Liver (tissue), 8 donors: ENCODE measurements at regions not wholly inside any gene's neighbourhood (a gene's known extent, or its start where the extent isn't known, plus 50 kb on each side); places are given as distances from the start of the nearest gene placed in this dataset.
A peak's percentile ranks its signal among the peaks of the same experiment; 100 is the strongest.

Source experiments
- DNase-seq: peaks from one replicate; pipeline ENCODE4 v3.0.0-alpha.2; 2017; ENCODE audit warnings: low spot score
- H3K27ac ChIP-seq, 2 donors: one replicate each; pipeline ENCODE4 v1.7.0; 2013; ENCODE audit warnings: inconsistent platforms in 2 of 2, low read length in 2 of 2, control low read depth in 1 of 2, low read depth in 1 of 2, mild to moderate bottlenecking in 1 of 2
- H3K27me3 ChIP-seq, 4 donors: one replicate each; pipeline versions ENCODE4 v1.6.1 to v1.7.0; 2013; ENCODE audit warnings: low read length in 3 of 4, inconsistent platforms in 1 of 4, mild to moderate bottlenecking in 1 of 4, moderate library complexity in 1 of 4; ENCODE audit not compliant: control insufficient read depth in 4 of 4, insufficient read depth in 4 of 4
- H3K36me3 ChIP-seq, 4 donors: one replicate each; pipeline versions ENCODE4 v1.6.1 to v1.7.0; 2013; ENCODE audit warnings: low read length in 3 of 4, mild to moderate bottlenecking in 3 of 4, low read depth in 1 of 4, moderate library complexity in 1 of 4; ENCODE audit not compliant: control insufficient read depth in 4 of 4, insufficient read depth in 3 of 4
- H3K4me1 ChIP-seq, 4 donors: one replicate each; pipeline versions ENCODE4 v1.6.1 to v1.7.0; 2013; ENCODE audit warnings: low read length in 3 of 4, mild to moderate bottlenecking in 3 of 4, moderate library complexity in 1 of 4; ENCODE audit not compliant: control insufficient read depth in 4 of 4, insufficient read depth in 4 of 4
- H3K4me3 ChIP-seq, 3 donors: one replicate each; pipeline versions ENCODE4 v1.6.1 to v1.7.0; 2013; ENCODE audit warnings: low read length in 3 of 3, control low read depth in 1 of 3, low read depth in 1 of 3, mild to moderate bottlenecking in 1 of 3
- H3K9ac ChIP-seq, 2 donors: one replicate each; pipeline ENCODE4 v1.7.0; 2013; ENCODE audit warnings: low read length in 2 of 2, mild to moderate bottlenecking in 2 of 2, moderate library complexity in 2 of 2, control low read depth in 1 of 2, low read depth in 1 of 2
- H3K9me3 ChIP-seq, 4 donors: one replicate each; pipeline versions ENCODE4 v1.6.1 to v1.7.0; 2013; ENCODE audit warnings: low read length in 3 of 4; ENCODE audit not compliant: control insufficient read depth in 4 of 4
- EGR1 ChIP-seq, 2 donors: IDR thresholded peaks; 2 replicates each; pipeline ENCODE4 v1.6.1; 2016 to 2018; ENCODE audit warnings: antibody characterized with exemption in 2 of 2, low read depth in 2 of 2
- FOXA2 ChIP-seq: IDR thresholded peaks from 2 replicates; pipeline ENCODE4 v1.6.1; 2016; ENCODE audit warnings: antibody characterized with exemption
- GABPA ChIP-seq, 2 donors: IDR thresholded peaks in 1 of 2; conservative IDR thresholded peaks in 1 of 2; 2 replicates each; pipeline ENCODE4 v1.6.1; 2016; ENCODE audit warnings: antibody characterized with exemption in 2 of 2, mild to moderate bottlenecking in 1 of 2, moderate library complexity in 1 of 2
- HNF4A ChIP-seq, 2 donors: conservative IDR thresholded peaks; 2 replicates each; pipeline ENCODE4 v1.6.1; 2016; ENCODE audit warnings: antibody characterized with exemption in 2 of 2, mild to moderate bottlenecking in 2 of 2
- HNF4G ChIP-seq: IDR thresholded peaks from 2 replicates; pipeline ENCODE4 v1.6.1; 2016; ENCODE audit warnings: antibody characterized with exemption
- NR2F2 ChIP-seq: IDR thresholded peaks from 2 replicates; pipeline ENCODE4 v1.6.1; 2016; ENCODE audit warnings: antibody characterized with exemption
- TAF1 ChIP-seq: conservative IDR thresholded peaks from 2 replicates; pipeline ENCODE4 v1.6.1; 2016; ENCODE audit warnings: antibody characterized with exemption, mild to moderate bottlenecking
- YY1 ChIP-seq: IDR thresholded peaks from 2 replicates; pipeline ENCODE4 v1.6.1; 2016; ENCODE audit warnings: antibody characterized with exemption, mild to moderate bottlenecking
- WGBS: extraction: QIAGEN DNeasy Blood & Tissue Kit; methylation state at CpG from one replicate; pipeline ENCODE4 v1.1.7; 2013; 5-methylcytosine and 5-hydroxymethylcytosine counted together
- TF ChIP-seq, protein P1 (sequence below): IDR thresholded peaks from 2 replicates; pipeline ENCODE4 v1.6.1; 2016; ENCODE audit warnings: antibody characterized with exemption, mild to moderate bottlenecking
- TF ChIP-seq, protein P2 (sequence below): fragments of 150-350 bp; IDR thresholded peaks from 2 replicates; pipeline ENCODE4 v1.5.1; 2017; ENCODE audit warnings: improper control_type of control experiment, low read depth, low read length; ENCODE audit not compliant: missing input control
- donor health status: healthy.
- donor health status: healthy.
- donor health status: healthy.
- donor health status: healthy.
- donor health status: healthy.

- TF ChIP-seq, protein P1, sequence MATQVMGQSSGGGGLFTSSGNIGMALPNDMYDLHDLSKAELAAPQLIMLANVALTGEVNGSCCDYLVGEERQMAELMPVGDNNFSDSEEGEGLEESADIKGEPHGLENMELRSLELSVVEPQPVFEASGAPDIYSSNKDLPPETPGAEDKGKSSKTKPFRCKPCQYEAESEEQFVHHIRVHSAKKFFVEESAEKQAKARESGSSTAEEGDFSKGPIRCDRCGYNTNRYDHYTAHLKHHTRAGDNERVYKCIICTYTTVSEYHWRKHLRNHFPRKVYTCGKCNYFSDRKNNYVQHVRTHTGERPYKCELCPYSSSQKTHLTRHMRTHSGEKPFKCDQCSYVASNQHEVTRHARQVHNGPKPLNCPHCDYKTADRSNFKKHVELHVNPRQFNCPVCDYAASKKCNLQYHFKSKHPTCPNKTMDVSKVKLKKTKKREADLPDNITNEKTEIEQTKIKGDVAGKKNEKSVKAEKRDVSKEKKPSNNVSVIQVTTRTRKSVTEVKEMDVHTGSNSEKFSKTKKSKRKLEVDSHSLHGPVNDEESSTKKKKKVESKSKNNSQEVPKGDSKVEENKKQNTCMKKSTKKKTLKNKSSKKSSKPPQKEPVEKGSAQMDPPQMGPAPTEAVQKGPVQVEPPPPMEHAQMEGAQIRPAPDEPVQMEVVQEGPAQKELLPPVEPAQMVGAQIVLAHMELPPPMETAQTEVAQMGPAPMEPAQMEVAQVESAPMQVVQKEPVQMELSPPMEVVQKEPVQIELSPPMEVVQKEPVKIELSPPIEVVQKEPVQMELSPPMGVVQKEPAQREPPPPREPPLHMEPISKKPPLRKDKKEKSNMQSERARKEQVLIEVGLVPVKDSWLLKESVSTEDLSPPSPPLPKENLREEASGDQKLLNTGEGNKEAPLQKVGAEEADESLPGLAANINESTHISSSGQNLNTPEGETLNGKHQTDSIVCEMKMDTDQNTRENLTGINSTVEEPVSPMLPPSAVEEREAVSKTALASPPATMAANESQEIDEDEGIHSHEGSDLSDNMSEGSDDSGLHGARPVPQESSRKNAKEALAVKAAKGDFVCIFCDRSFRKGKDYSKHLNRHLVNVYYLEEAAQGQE: peak; percentile 27
- TF ChIP-seq HNF4G (no peak), YY1 (peak; percentile 43), TAF1 (no peak)
Observed at GRCh38 chr16:65965628-65966027, 400.9 kb upstream of the CDH5 start (continued).

GRCh38 chr16:65964752-65965151 is 401.7 kb upstream of the CDH5 start:
- Histone ChIP-seq H3K9ac (no peak overlapping the region), H3K27ac (no peak overlapping the region), H3K9me3 (no peaks in the 10 kb centered on the region), H3K27me3 (no peaks in the 10 kb centered on the region), H3K4me3 (no peak overlapping the region), H3K36me3 (no peaks in the 10 kb centered on the region), H3K4me1 (peaks cover 0 to 8% (median 7%) of the 10 kb centered on the region in 4 donors)
- DNase-seq: no peak
- 83% methylated on average over 4 of the region's 4 CpGs for WGBS
- TF ChIP-seq NR2F2: no peak
- no peak for TF ChIP-seq FOXA2
- no peak for TF ChIP-seq YY1
- TF ChIP-seq, protein P1: no peak
- no peak for TF ChIP-seq GABPA (IDR thresholded peaks at IDR 0.05 in 1 of 2, conservative IDR thresholded peaks at IDR 0.05 in 1 of 2)
- TF ChIP-seq HNF4A (conservative IDR thresholded peaks at IDR 0.05): no peak
- TF ChIP-seq EGR1 (IDR thresholded peaks at IDR 0.05; ENCODE audit: low read depth in 2 of 2): no peak
- TF ChIP-seq, protein P2, sequence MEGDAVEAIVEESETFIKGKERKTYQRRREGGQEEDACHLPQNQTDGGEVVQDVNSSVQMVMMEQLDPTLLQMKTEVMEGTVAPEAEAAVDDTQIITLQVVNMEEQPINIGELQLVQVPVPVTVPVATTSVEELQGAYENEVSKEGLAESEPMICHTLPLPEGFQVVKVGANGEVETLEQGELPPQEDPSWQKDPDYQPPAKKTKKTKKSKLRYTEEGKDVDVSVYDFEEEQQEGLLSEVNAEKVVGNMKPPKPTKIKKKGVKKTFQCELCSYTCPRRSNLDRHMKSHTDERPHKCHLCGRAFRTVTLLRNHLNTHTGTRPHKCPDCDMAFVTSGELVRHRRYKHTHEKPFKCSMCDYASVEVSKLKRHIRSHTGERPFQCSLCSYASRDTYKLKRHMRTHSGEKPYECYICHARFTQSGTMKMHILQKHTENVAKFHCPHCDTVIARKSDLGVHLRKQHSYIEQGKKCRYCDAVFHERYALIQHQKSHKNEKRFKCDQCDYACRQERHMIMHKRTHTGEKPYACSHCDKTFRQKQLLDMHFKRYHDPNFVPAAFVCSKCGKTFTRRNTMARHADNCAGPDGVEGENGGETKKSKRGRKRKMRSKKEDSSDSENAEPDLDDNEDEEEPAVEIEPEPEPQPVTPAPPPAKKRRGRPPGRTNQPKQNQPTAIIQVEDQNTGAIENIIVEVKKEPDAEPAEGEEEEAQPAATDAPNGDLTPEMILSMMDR: no peak

- Histone ChIP-seq H3K27ac (no peak overlapping the region), H3K4me3 (no peak overlapping the region), H3K4me1 (peaks cover 0 to 13% (median 11%) of the 10 kb centered on the region in 4 donors), H3K9ac (no peak overlapping the region), H3K27me3 (no peaks in the 10 kb centered on the region), H3K36me3 (no peaks in the 10 kb centered on the region), H3K9me3 (no peaks in the 10 kb centered on the region)
- 76% methylated on average over 4 of the region's 4 CpGs for WGBS
- TF ChIP-seq NR2F2 (no peak), GABPA (IDR thresholded peaks at IDR 0.05 in 1 of 2, conservative IDR thresholded peaks at IDR 0.05 in 1 of 2) (no peak)
- DNase-seq: no peak
Observed at GRCh38 chr16:65961476-65962143, 404.9 kb upstream of the CDH5 start.
